GM23248 (cell line): ENCODE measurements at regions not wholly inside any gene's neighbourhood (a gene's known extent, or its start where the extent isn't known, plus 50 kb on each side); places are given as distances from the start of the nearest gene placed in this dataset.
A peak's percentile ranks its signal among the peaks of the same experiment; 100 is the strongest.

Source experiments
- DNase-seq: peaks from one replicate; pipeline ENCODE4 v3.0.0-alpha.2; 2015
- H2AFZ ChIP-seq: fragments of 200-600 bp; sonication (generic); 2 replicates; pipeline ENCODE4 v1.6.1; 2016; ENCODE audit warnings: antibody characterized with exemption
- H3F3A ChIP-seq: fragments of 200-600 bp; sonication (generic); 2 replicates; pipeline ENCODE4 v1.6.1; 2016; ENCODE audit warnings: mild to moderate bottlenecking, antibody characterized with exemption, mixed run types; ENCODE audit not compliant: insufficient read depth
- H3K27ac ChIP-seq: fragments of 200-600 bp; sonication (generic); 2 replicates; pipeline ENCODE4 v1.5.1; 2016; ENCODE audit warnings: mild to moderate bottlenecking
- H3K27me3 ChIP-seq: fragments of 200-600 bp; sonication (generic); replicated peaks from 2 replicates; pipeline ENCODE4 v1.6.1; 2016; ENCODE audit warnings: mild to moderate bottlenecking; ENCODE audit not compliant: insufficient read depth
- H3K36me3 ChIP-seq: fragments of 200-600 bp; sonication (generic); 2 replicates; pipeline ENCODE4 v1.6.1; 2016; ENCODE audit warnings: low read depth, mild to moderate bottlenecking
- H3K4me1 ChIP-seq: fragments of 200-600 bp; sonication (generic); 2 replicates; pipeline ENCODE4 v1.6.1; 2016; ENCODE audit warnings: mild to moderate bottlenecking; ENCODE audit not compliant: insufficient read depth
- H3K4me2 ChIP-seq: fragments of 200-600 bp; sonication (generic); one replicate; pipeline ENCODE4 v1.6.1; 2016; ENCODE audit warnings: mild to moderate bottlenecking; ENCODE audit not compliant: unreplicated experiment
- H3K4me3 ChIP-seq: fragments of 200-600 bp; sonication (generic); 2 replicates; pipeline ENCODE4 v1.5.1; 2016; ENCODE audit warnings: mild to moderate bottlenecking
- H3K79me2 ChIP-seq: fragments of 200-600 bp; sonication (generic); 2 replicates; pipeline ENCODE4 v1.6.1; 2016; ENCODE audit warnings: mild to moderate bottlenecking; ENCODE audit not compliant: insufficient read depth
- H3K9ac ChIP-seq: fragments of 200-600 bp; sonication (generic); 2 replicates; pipeline ENCODE4 v1.6.1; 2016; ENCODE audit warnings: mild to moderate bottlenecking
- H3K9me2 ChIP-seq: fragments of 200-600 bp; sonication (generic); 2 replicates; pipeline ENCODE4 v1.6.1; 2016; ENCODE audit warnings: mixed run types, mild to moderate bottlenecking, moderate library complexity; ENCODE audit not compliant: insufficient read depth
- H3K9me3 ChIP-seq: fragments of 200-600 bp; sonication (generic); one replicate; pipeline ENCODE4 v1.6.1; 2017; ENCODE audit warnings: low read depth
- H4K20me1 ChIP-seq: fragments of 200-600 bp; sonication (generic); 2 replicates; pipeline ENCODE4 v1.6.0; 2016; ENCODE audit not compliant: insufficient read depth
- EZH2 ChIP-seq: fragments of 200-600 bp; sonication (generic); IDR thresholded peaks from 2 replicates; pipeline ENCODE4 v1.6.1; 2018; ENCODE audit warnings: antibody characterized with exemption, mild to moderate bottlenecking; ENCODE audit not compliant: insufficient read depth, poor library complexity, severe bottlenecking
- EZH2phosphoT487 ChIP-seq: fragments of 200-600 bp; sonication (generic); IDR thresholded peaks from 2 replicates; pipeline ENCODE4 v1.6.1; 2018; ENCODE audit warnings: antibody characterized with exemption, moderate library complexity, mild to moderate bottlenecking, low read depth; ENCODE audit not compliant: insufficient read depth
- WGBS, 2 experiments: methylation state at CpG; one replicate each; pipeline ENCODE4 v1.1.6; 2015 to 2017; ENCODE audit warnings: low lambda C conversion rate in 2 of 2, low coverage in 1 of 2; ENCODE audit errors: missing lambda C conversion rate in 2 of 2; 5-methylcytosine and 5-hydroxymethylcytosine counted together
- in situ Hi-C: fragments of 300-500 bp; cut with MboI; formaldehyde crosslinking; loops from 2 replicates; pipeline ENCODE4 v1.15.0; 2020

DNA sequence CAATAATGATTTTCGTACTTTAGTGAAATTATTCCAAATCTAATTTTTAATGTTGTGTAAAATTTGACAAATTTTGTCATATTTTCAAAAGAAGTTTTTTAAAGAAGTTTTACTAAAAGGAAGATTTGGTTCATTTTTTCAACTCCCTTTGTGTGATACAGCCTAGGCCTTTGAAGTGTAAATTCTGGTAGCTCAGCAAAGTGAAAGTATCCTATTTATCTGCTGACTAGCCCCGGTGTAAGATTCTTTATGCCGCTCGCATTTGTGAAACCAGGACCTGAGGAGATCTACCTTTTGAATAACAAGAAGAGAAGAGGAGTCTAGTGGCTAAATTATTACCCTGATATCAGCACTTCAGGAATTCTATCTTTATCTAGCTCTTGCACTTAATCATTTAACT lies 177.4 kb downstream of the JRKL start:
- H2AFZ ChIP-seq = peak overlapping the region; percentile 62
- H3K9me3 ChIP-seq = no peaks in the 10 kb centered on the region
- WGBS, 2 experiments = 23 to 24% methylated on average over 4 of the region's 4 CpGs

DNA sequence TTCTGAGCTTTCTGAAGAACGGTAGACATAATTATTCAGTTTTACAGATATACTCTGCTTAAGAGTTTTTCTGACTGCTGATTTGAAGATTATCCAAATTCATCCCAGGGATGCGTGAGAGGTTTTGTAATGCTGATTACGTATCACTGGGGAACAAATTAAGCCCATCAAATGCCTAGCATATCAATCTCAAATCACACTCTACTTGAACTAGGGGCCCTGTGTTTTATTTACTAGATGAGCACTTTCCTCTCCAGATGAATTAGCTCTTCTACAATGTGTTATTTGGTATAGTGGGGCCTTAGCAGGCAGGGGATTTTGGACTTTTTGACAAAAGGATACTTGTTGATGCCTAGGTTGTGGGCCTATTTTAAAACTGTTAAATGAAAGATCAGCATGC lies 177.9 kb downstream of the JRKL start:
- H3K27me3 ChIP-seq = no peaks in the 10 kb centered on the region
- no peaks in the 10 kb centered on the region for H3K4me1 ChIP-seq
- in situ Hi-C loops = no loop called here
- H3K27ac ChIP-seq = no peak overlapping the region
- DNase-seq = no peak
- peak overlapping the region; percentile 66 for H3K4me2 ChIP-seq
- H2AFZ ChIP-seq = peak overlapping the region; percentile 62
- no peaks in the 10 kb centered on the region for H3K9me3 ChIP-seq
- no peaks in the 10 kb centered on the region for H3K79me2 ChIP-seq
- TF ChIP-seq EZH2 (no peak), EZH2phosphoT487 (no peak)
- H4K20me1 ChIP-seq = no peaks in the 10 kb centered on the region
- H3F3A ChIP-seq = no peaks in the 10 kb centered on the region
- no peaks in the 10 kb centered on the region for H3K9me2 ChIP-seq
- 26 to 33% methylated on average over 3 of the region's 3 CpGs for WGBS, 2 experiments
- peak overlapping the region; percentile 54 for H3K4me3 ChIP-seq
- peak overlapping the region; percentile 9; the same call in 1 of the 2 replicates for H3K9ac ChIP-seq
- H3K36me3 ChIP-seq = no peaks in the 10 kb centered on the region

More for the DNA sequence above, 177.4 kb downstream of the JRKL start:
- Histone ChIP-seq H3K4me1 (no peaks in the 10 kb centered on the region), H3K9me2 (no peaks in the 10 kb centered on the region), H3K4me3 (peak overlapping the region; percentile 54), H3K36me3 (no peaks in the 10 kb centered on the region), H3F3A (no peaks in the 10 kb centered on the region), H3K4me2 (peak overlapping the region; percentile 66), H4K20me1 (no peaks in the 10 kb centered on the region), H3K27ac (no peak overlapping the region), H3K9ac (peak overlapping the region; percentile 9; the same call in 1 of the 2 replicates), H3K27me3 (no peaks in the 10 kb centered on the region), H3K79me2 (no peaks in the 10 kb centered on the region)
- in situ Hi-C loops = no loop called here
- TF ChIP-seq EZH2 (no peak), EZH2phosphoT487 (no peak)
- peak; percentile 5 for DNase-seq

DNA sequence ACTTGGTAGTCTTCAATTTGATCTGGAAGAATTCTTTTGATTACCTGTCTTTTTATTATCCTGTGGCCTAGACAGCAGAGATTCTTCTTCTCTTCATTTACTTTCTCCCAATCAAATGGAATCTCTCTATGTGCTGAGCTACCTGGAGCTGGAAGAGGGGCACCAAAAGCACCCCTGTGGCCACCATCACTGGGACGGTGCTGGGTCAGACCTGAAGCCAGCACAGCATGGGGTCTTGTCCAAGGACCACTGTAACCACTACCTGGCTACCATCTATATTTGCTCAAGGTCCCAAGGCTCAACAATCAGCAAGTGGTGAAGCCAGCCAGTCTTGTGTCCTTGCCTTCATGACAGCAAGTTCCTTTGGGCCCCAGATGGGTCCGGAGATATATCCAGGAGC lies 186.6 kb downstream of the JRKL start:
- Histone ChIP-seq H3F3A (no peaks in the 10 kb centered on the region), H3K9me3 (no peaks in the 10 kb centered on the region), H3K4me2 (no peak overlapping the region), H3K4me1 (no peaks in the 10 kb centered on the region), H3K36me3 (no peaks in the 10 kb centered on the region), H2AFZ (no peak overlapping the region), H3K9ac (no peak overlapping the region), H4K20me1 (no peaks in the 10 kb centered on the region), H3K9me2 (no peaks in the 10 kb centered on the region), H3K79me2 (no peaks in the 10 kb centered on the region), H3K27me3 (no peaks in the 10 kb centered on the region), H3K4me3 (no peak overlapping the region), H3K27ac (no peak overlapping the region)
- no peak for TF ChIP-seq EZH2
- no peak for TF ChIP-seq EZH2phosphoT487
- 31 to 44% methylated on average over 2 of the region's 2 CpGs for WGBS, 2 experiments
- DNase-seq = no peak
- in situ Hi-C loops = no loop called here

DNA sequence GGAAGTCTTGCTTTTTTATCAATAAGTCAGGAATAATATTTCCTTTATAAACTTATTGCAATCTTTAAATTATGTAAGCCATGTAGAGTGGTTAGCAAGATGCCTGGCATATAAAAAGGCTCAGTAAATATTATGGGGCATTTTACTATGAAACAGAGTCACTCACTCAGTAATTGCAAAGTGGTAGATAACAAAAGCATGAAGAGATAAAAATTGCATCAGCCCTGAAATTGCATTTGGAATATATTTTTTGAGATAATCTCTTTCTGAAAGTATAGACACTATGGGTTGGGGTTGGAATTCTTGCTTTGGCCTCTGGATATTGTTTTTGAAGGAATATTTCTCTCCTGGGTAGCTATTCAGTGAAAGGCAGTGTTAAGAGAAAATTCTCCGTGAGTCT lies 188.6 kb downstream of the JRKL start:
- Histone ChIP-seq H3K9ac (no peak overlapping the region), H4K20me1 (no peaks in the 10 kb centered on the region), H3K4me1 (no peaks in the 10 kb centered on the region), H3K9me3 (no peaks in the 10 kb centered on the region), H3K9me2 (no peaks in the 10 kb centered on the region), H3K4me2 (no peak overlapping the region), H3F3A (no peaks in the 10 kb centered on the region), H3K36me3 (no peaks in the 10 kb centered on the region), H3K27ac (no peak overlapping the region), H3K79me2 (no peaks in the 10 kb centered on the region), H3K4me3 (no peak overlapping the region), H3K27me3 (no peaks in the 10 kb centered on the region), H2AFZ (no peak overlapping the region)
- in situ Hi-C loops = no loop called here
- DNase-seq = no peak
- TF ChIP-seq EZH2phosphoT487 (no peak), EZH2 (no peak)
- WGBS, 2 experiments = 37 to 41% methylated on average over 1 of the region's 1 CpG

DNA sequence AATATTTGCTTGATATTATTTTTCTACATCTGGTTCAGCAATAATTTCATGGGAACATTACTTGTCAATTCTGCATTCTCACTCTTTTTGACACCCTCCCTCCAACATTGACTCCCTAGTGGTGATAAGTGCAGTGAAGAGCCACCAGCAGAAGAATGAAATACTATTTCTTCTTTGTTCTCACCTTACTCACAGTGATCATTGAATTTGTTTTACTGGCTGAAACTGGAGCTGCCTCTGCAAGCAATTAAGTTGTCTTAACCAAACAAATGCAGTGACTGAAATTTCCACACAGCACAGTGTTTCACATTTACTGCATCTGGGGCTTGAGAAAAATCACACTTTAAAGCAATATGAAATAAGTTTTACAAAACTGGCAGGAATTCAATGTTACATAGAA lies 189.8 kb downstream of the JRKL start:
- in situ Hi-C loops = no loop called here
- Histone ChIP-seq H3K9me2 (no peaks in the 10 kb centered on the region), H3K27me3 (no peaks in the 10 kb centered on the region), H3F3A (no peaks in the 10 kb centered on the region), H3K4me1 (no peaks in the 10 kb centered on the region), H2AFZ (no peak overlapping the region), H3K36me3 (no peaks in the 10 kb centered on the region), H3K27ac (no peak overlapping the region), H4K20me1 (no peaks in the 10 kb centered on the region), H3K9me3 (no peaks in the 10 kb centered on the region), H3K4me3 (no peak overlapping the region), H3K79me2 (no peaks in the 10 kb centered on the region), H3K4me2 (no peak overlapping the region), H3K9ac (no peak overlapping the region)
- TF ChIP-seq EZH2phosphoT487 (no peak), EZH2 (no peak)
- DNase-seq = no peak
